Smooth muscle cell (in vitro differentiated cells): ENCODE measurements at regions not wholly inside any gene's neighbourhood (a gene's known extent, or its start where the extent isn't known, plus 50 kb on each side); places are given as distances from the start of the nearest gene placed in this dataset.
A peak's percentile ranks its signal among the peaks of the same experiment; 100 is the strongest.

Experiments
- DNase-seq: peaks from one replicate; lab custom pipeline; 2025; ENCODE audit not compliant: unreplicated experiment; lab: John Stamatoyannopoulos, UW
- H2AFZ ChIP-seq: fragments of 200-600 bp; sonication (generic); 2 replicates; pipeline ENCODE4 v1.6.0; 2016; ENCODE audit warnings: antibody characterized with exemption, low read depth, mild to moderate bottlenecking
- H3F3A ChIP-seq: fragments of 200-600 bp; sonication (generic); 2 replicates; pipeline ENCODE4 v1.6.0; 2017; ENCODE audit warnings: antibody characterized with exemption, low read depth
- H3K27ac ChIP-seq: fragments of 200-600 bp; sonication (generic); 2 replicates; pipeline ENCODE4 v1.5.1; 2016; ENCODE audit warnings: low read depth, mild to moderate bottlenecking
- H3K27me3 ChIP-seq: fragments of 200-600 bp; sonication (generic); 2 replicates; pipeline ENCODE4 v1.6.1; 2016; ENCODE audit warnings: low read depth, mild to moderate bottlenecking
- H3K36me3 ChIP-seq: fragments of 200-600 bp; sonication (generic); 2 replicates; pipeline ENCODE4 v1.5.1; 2016; ENCODE audit warnings: low read depth
- H3K4me1 ChIP-seq: fragments of 200-600 bp; sonication (generic); 2 replicates; pipeline ENCODE4 v1.5.1; 2016; ENCODE audit warnings: low read depth
- H3K4me2 ChIP-seq: fragments of 200-600 bp; sonication (generic); 2 replicates; pipeline ENCODE4 v1.6.0; 2016; ENCODE audit warnings: mild to moderate bottlenecking
- H3K4me3 ChIP-seq: fragments of 200-600 bp; sonication (generic); 2 replicates; pipeline ENCODE4 v1.5.1; 2016; ENCODE audit warnings: mild to moderate bottlenecking
- H3K79me2 ChIP-seq: fragments of 200-600 bp; sonication (generic); 2 replicates; pipeline ENCODE4 v1.6.0; 2016; ENCODE audit warnings: low read depth, mild to moderate bottlenecking
- H3K9ac ChIP-seq: fragments of 200-600 bp; sonication (generic); 2 replicates; pipeline ENCODE4 v1.6.0; 2016; ENCODE audit warnings: low read depth
- H3K9me3 ChIP-seq: fragments of 200-600 bp; sonication (generic); replicated peaks from 2 replicates; pipeline ENCODE4 v1.5.1; 2016; ENCODE audit warnings: low read depth
- H4K20me1 ChIP-seq: fragments of 200-600 bp; sonication (generic); 2 replicates; pipeline ENCODE4 v1.6.0; 2016; ENCODE audit warnings: low read depth
- CTCF ChIP-seq: fragments of 200-600 bp; sonication (generic); IDR thresholded peaks from 2 replicates; pipeline ENCODE4 v1.5.1; 2017; ENCODE audit warnings: borderline replicate concordance, mild to moderate bottlenecking, antibody characterized with exemption; ENCODE audit not compliant: insufficient read depth, poor library complexity, severe bottlenecking
- WGBS: methylation state at CpG from one replicate; pipeline ENCODE4 v1.1.7; 2016; ENCODE audit warnings: low lambda C conversion rate; 5-methylcytosine and 5-hydroxymethylcytosine counted together

DNA sequence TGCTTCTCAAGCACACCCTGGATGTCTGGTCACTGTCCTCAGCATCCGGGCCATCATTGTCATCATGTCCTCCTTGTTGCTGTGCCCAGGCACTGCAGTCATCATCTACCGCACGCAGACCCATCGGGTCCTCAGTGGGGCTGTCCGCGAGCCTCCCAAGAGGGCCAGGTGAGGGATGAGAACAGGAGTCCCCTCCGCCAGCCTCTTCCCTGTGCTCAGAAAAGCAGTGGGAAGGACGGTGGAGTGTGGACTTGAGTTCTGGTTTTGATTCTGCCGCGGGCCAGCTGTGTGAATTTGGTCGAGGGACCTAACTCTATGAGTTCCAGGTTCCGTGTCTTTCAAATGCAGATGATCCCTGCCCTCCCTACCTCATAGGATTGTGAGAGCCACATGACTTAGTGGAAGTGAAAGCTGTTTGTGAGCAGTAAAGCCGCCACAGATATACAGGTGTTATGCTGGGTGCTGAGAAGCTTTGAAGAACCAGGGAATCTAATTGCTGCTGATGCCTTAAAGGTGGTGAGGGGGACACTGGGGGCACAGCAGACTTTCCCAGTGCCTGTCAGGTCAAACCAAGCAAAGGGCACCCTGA lies 122.9 kb upstream of the RAP1B start:
- H3K9me3 ChIP-seq = no peaks in the 10 kb centered on the region
- no peaks in the 10 kb centered on the region for H3K27me3 ChIP-seq
- no peak for DNase-seq
- WGBS = 85% methylated on average over 13 of the region's 13 CpGs
- no peak overlapping the region for H3K9ac ChIP-seq
- no peak overlapping the region for H2AFZ ChIP-seq
- no peak overlapping the region for H3K27ac ChIP-seq
- no peak overlapping the region for H3K4me2 ChIP-seq
- no peak for TF ChIP-seq CTCF
- no peaks in the 10 kb centered on the region for H4K20me1 ChIP-seq
- no peaks in the 10 kb centered on the region for H3K36me3 ChIP-seq
- no peaks in the 10 kb centered on the region for H3F3A ChIP-seq
- no peaks in the 10 kb centered on the region for H3K79me2 ChIP-seq
- no peak overlapping the region for H3K4me3 ChIP-seq
- H3K4me1 ChIP-seq = no peaks in the 10 kb centered on the region

DNA sequence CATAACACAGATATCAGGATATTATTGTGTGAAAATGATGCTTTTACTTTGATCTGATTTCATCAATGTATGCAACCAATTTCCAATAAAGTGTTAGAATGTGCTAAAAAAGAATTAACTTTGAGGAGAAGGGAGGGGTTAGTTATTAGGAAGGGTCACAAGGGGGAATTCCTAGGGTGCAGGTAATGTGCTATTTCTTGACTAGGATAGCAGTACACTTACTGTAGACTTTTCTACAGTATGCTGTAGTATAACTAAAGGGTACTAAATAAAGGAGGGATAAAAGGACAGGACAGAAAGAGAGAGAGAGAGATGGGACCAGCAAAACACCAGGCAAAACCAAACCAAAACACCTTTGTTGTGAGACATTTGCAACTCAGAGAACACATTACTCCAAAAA lies 121.4 kb upstream of the RAP1B start:
- Histone ChIP-seq H3K27me3 (no peaks in the 10 kb centered on the region), H3K4me1 (no peaks in the 10 kb centered on the region), H3K9me3 (no peaks in the 10 kb centered on the region), H3K4me3 (no peak overlapping the region), H3K4me2 (no peak overlapping the region), H3K79me2 (no peaks in the 10 kb centered on the region), H3K9ac (no peak overlapping the region), H2AFZ (no peak overlapping the region), H3K27ac (no peak overlapping the region), H3F3A (no peaks in the 10 kb centered on the region), H3K36me3 (no peaks in the 10 kb centered on the region), H4K20me1 (no peaks in the 10 kb centered on the region)
- no peak for DNase-seq
- TF ChIP-seq CTCF = no peak

- H2AFZ ChIP-seq = peak overlapping the region; percentile 21
- no peak for DNase-seq
Observed at GRCh38 chr12:68490476-68490875, 120.2 kb upstream of the RAP1B start.

More at GRCh38 chr12:68490476-68490875, 120.2 kb upstream of the RAP1B start:
- no peaks in the 10 kb centered on the region for H3K9me3 ChIP-seq
- no peak overlapping the region for H3K27ac ChIP-seq
- no peaks in the 10 kb centered on the region for H3F3A ChIP-seq
- TF ChIP-seq CTCF = no peak
- no peak overlapping the region for H3K4me3 ChIP-seq
- H3K36me3 ChIP-seq = no peaks in the 10 kb centered on the region
- WGBS = 95% methylated on average over 1 of the region's 1 CpG
- no peaks in the 10 kb centered on the region for H3K27me3 ChIP-seq
- no peaks in the 10 kb centered on the region for H3K4me1 ChIP-seq
- H3K9ac ChIP-seq = no peak overlapping the region
- no peaks in the 10 kb centered on the region for H3K79me2 ChIP-seq
- no peak overlapping the region for H3K4me2 ChIP-seq
- no peaks in the 10 kb centered on the region for H4K20me1 ChIP-seq
